HCT116 (cell line): ENCODE measurements at regions not wholly inside any gene's neighbourhood (a gene's known extent, or its start where the extent isn't known, plus 50 kb on each side); places are given as distances from the start of the nearest gene placed in this dataset.
A peak's percentile ranks its signal among the peaks of the same experiment; 100 is the strongest.

Experiments used
- ATAC-seq: fragments of 200-7000 bp; cut with Tn5 transposase; 2 replicates; pipeline ENCODE4 v1.9.1; 2020; ENCODE audit warnings: mild to moderate bottlenecking, moderate library complexity
- BruUV-seq: library from RNA; stranded (reverse); fragments of 400-500 nt; replicated peaks from 2 replicates; lab custom pipeline; 2021; lab: Mats Ljungman, UMichigan
- CTCF ChIA-PET: fragments of 300-600 bp; sonication (Branson Sonifier 250); formaldehyde crosslinking; loops from one replicate; lab custom pipeline; 2021; ENCODE audit warnings: antibody characterized with exemption; lab: Charles Lee
- POLR2A ChIA-PET: fragments of 300-600, 350-600 bp; sonication (Branson Sonifier 250); formaldehyde crosslinking; loops from one replicate; lab custom pipeline; 2021; ENCODE audit warnings: antibody characterized with exemption; lab: Charles Lee
- RAD21 ChIA-PET, 2 experiments: fragments of 300-600 bp; sonication (Branson Sonifier 250); formaldehyde crosslinking; loops; one replicate each; lab custom pipeline; 2023; ENCODE audit warnings: low total read pairs in 2 of 2; ENCODE audit not compliant: uncharacterized antibody in 2 of 2, unreplicated experiment in 2 of 2, low non-redundant PET in 1 of 2; lab: Charles Lee
- DNase-seq: peaks from one replicate; pipeline ENCODE4 v3.0.0-alpha.2; 2010; ENCODE audit warnings: low read depth, low spot score
- H2AFZ ChIP-seq: fragments of 200-600 bp; shearing (Covaris generic), sonication (generic); 2 replicates; pipeline ENCODE4 v1.6.1; 2017; ENCODE audit warnings: low read depth, mixed run types, mixed read lengths, antibody characterized with exemption, low read length; ENCODE audit not compliant: poor library complexity, severe bottlenecking
- H3K27ac ChIP-seq: 2 replicates; pipeline ENCODE4 v1.5.1; 2012; ENCODE audit warnings: low read depth, low read length
- H3K27me3 ChIP-seq: fragments of 200-600 bp; sonication (generic); 2 replicates; pipeline ENCODE4 v1.6.1; 2016; ENCODE audit warnings: mixed run types, low read length, mixed read lengths; ENCODE audit not compliant: insufficient read depth
- H3K36me3 ChIP-seq, 2 experiments: fragments of 200-500 bp in 1 of 2; fragments of 200-600 bp in 1 of 2; sonication (Bioruptor generic) in 1 of 2; sonication (generic) in 1 of 2; 2 replicates each; pipeline versions ENCODE4 v1.5.1 to v1.6.1; 2014 to 2016; ENCODE audit warnings: low read length in 2 of 2, inconsistent platforms in 1 of 2, mixed read lengths in 1 of 2, mixed run types in 1 of 2; ENCODE audit not compliant: insufficient read depth in 2 of 2, control insufficient read depth in 1 of 2
- H3K4me1 ChIP-seq, 2 experiments: fragments of 200-600 bp in 1 of 2; sonication (generic) in 1 of 2; 2 replicates each; pipeline versions ENCODE4 v1.5.1 to v1.6.1; 2012 to 2017; ENCODE audit warnings: low read length in 2 of 2, inconsistent platforms in 1 of 2, mild to moderate bottlenecking in 1 of 2, mixed read lengths in 1 of 2, mixed run types in 1 of 2, moderate library complexity in 1 of 2; ENCODE audit not compliant: insufficient read depth in 2 of 2, control insufficient read depth in 1 of 2
- H3K4me2 ChIP-seq: fragments of 200-600 bp; sonication (generic); 2 replicates; pipeline ENCODE4 v1.6.1; 2017; ENCODE audit warnings: mixed run types, low read length, mixed read lengths
- H3K4me3 ChIP-seq, 2 experiments: fragments of 200-600 bp in 1 of 2; sonication (generic) in 1 of 2; replicated peaks in 1 of 2; 2 replicates each; pipeline ENCODE4 v1.5.1; 2011 to 2016; ENCODE audit warnings: low read length in 2 of 2, control low read depth in 1 of 2, low read depth in 1 of 2, mild to moderate bottlenecking in 1 of 2, mixed read lengths in 1 of 2, mixed run types in 1 of 2
- H3K79me2 ChIP-seq: fragments of 200-600 bp; sonication (generic); 2 replicates; pipeline ENCODE4 v1.6.1; 2017; ENCODE audit warnings: mild to moderate bottlenecking, mixed run types, low read length, moderate library complexity, mixed read lengths; ENCODE audit not compliant: insufficient read depth
- H3K9ac ChIP-seq: fragments of 200-600 bp; sonication (generic); 2 replicates; pipeline ENCODE4 v1.6.1; 2016; ENCODE audit warnings: low read length, mixed read lengths
- H3K9me2 ChIP-seq: fragments of 200-600 bp; sonication (generic), shearing (Covaris generic); 2 replicates; pipeline ENCODE4 v1.6.1; 2017; ENCODE audit warnings: mixed run types, mild to moderate bottlenecking, moderate library complexity; ENCODE audit not compliant: insufficient read depth
- H3K9me3 ChIP-seq, 2 experiments: fragments of 200-500 bp in 1 of 2; fragments of 200-600 bp in 1 of 2; sonication (Bioruptor generic) in 1 of 2; sonication (generic) in 1 of 2; 2 replicates each; pipeline ENCODE4 v1.6.1; 2014 to 2017; ENCODE audit warnings: low read length in 2 of 2, mixed read lengths in 2 of 2, inconsistent platforms in 1 of 2, low read depth in 1 of 2, mild to moderate bottlenecking in 1 of 2, mixed run types in 1 of 2, moderate library complexity in 1 of 2; ENCODE audit not compliant: control insufficient read depth in 1 of 2, insufficient read depth in 1 of 2
- H4K20me1 ChIP-seq: fragments of 200-600 bp; sonication (generic), shearing (Covaris generic); 2 replicates; pipeline ENCODE4 v1.6.1; 2017; ENCODE audit warnings: mixed run types, mild to moderate bottlenecking, moderate library complexity; ENCODE audit not compliant: insufficient read depth
- ATF3 ChIP-seq: IDR thresholded peaks from 2 replicates; pipeline ENCODE4 v1.6.1; 2012
- EZH2 ChIP-seq: fragments of 200-600 bp; sonication (generic); IDR thresholded peaks from 2 replicates; pipeline ENCODE4 v1.6.1; 2017; ENCODE audit warnings: antibody characterized with exemption, mixed run types
- EZH2phosphoT487 ChIP-seq: fragments of 200-600 bp; IDR thresholded peaks from 2 replicates; pipeline ENCODE4 v1.6.1; 2018; ENCODE audit warnings: antibody characterized with exemption, borderline replicate concordance
- FOSL1 ChIP-seq: IDR thresholded peaks from 2 replicates; pipeline ENCODE4 v1.6.1; 2012; ENCODE audit warnings: low read depth
- POLR2A ChIP-seq: IDR thresholded peaks from 2 replicates; pipeline ENCODE4 v1.7.0; 2011; ENCODE audit warnings: borderline replicate concordance; ENCODE audit not compliant: insufficient read depth, insufficient read length; ENCODE audit errors: extremely low read depth
- POLR2AphosphoS5 ChIP-seq: IDR thresholded peaks from 2 replicates; pipeline ENCODE4 v1.6.1; 2011; ENCODE audit warnings: mild to moderate bottlenecking, low read depth, low read length, moderate library complexity
- RAD21 ChIP-seq: IDR thresholded peaks from 2 replicates; pipeline ENCODE4 v1.6.1; 2012; ENCODE audit warnings: low read depth, mild to moderate bottlenecking
- SIN3A ChIP-seq: IDR thresholded peaks from 2 replicates; pipeline ENCODE4 v1.6.1; 2012; ENCODE audit warnings: low read depth
- SP1 ChIP-seq: IDR thresholded peaks from 2 replicates; pipeline ENCODE4 v1.6.1; 2012; ENCODE audit warnings: low read depth
- YY1 ChIP-seq: IDR thresholded peaks from 2 replicates; pipeline ENCODE4 v1.6.1; 2011; ENCODE audit warnings: low read length, low read depth, moderate library complexity, mild to moderate bottlenecking; ENCODE audit not compliant: insufficient replicate concordance; ENCODE audit errors: extremely low read depth
- ZFX ChIP-seq: fragments of 450-650 bp; IDR thresholded peaks from 2 replicates; pipeline ENCODE4 v1.6.1; 2017
- ZNF274 ChIP-seq: fragments of 200-500 bp; sonication (Bioruptor generic); IDR thresholded peaks from 2 replicates; pipeline ENCODE4 v1.6.1; 2014; ENCODE audit warnings: mild to moderate bottlenecking, low read depth, low read length, inconsistent platforms
- intact Hi-C: fragments of 100-400 bp; cut with micrococcal nuclease; formaldehyde crosslinking; loops from 2 replicates; pipeline ENCODE4 v1.10.0; 2022
- TF ChIP-seq, protein P1 (sequence below): IDR thresholded peaks from 2 replicates; pipeline ENCODE4 v1.6.1; 2012; ENCODE audit warnings: low read depth
- TF ChIP-seq, protein P2 (sequence below): IDR thresholded peaks from 2 replicates; pipeline ENCODE4 v1.6.1; 2012
- TF ChIP-seq, protein P3 (sequence below), 3 experiments: fragments of 200-600 bp in 1 of 3; sonication (generic) in 1 of 3; IDR thresholded peaks in 2 of 3; conservative IDR thresholded peaks in 1 of 3; 2 replicates each; pipeline ENCODE4 v1.5.1; 2012 to 2017; ENCODE audit warnings: low read depth in 2 of 3, low read length in 2 of 3, antibody characterized with exemption in 1 of 3, borderline replicate concordance in 1 of 3, control low read depth in 1 of 3, mild to moderate bottlenecking in 1 of 3, mixed read lengths in 1 of 3, mixed run types in 1 of 3, moderate library complexity in 1 of 3; ENCODE audit not compliant: insufficient read depth in 1 of 3

DNA sequence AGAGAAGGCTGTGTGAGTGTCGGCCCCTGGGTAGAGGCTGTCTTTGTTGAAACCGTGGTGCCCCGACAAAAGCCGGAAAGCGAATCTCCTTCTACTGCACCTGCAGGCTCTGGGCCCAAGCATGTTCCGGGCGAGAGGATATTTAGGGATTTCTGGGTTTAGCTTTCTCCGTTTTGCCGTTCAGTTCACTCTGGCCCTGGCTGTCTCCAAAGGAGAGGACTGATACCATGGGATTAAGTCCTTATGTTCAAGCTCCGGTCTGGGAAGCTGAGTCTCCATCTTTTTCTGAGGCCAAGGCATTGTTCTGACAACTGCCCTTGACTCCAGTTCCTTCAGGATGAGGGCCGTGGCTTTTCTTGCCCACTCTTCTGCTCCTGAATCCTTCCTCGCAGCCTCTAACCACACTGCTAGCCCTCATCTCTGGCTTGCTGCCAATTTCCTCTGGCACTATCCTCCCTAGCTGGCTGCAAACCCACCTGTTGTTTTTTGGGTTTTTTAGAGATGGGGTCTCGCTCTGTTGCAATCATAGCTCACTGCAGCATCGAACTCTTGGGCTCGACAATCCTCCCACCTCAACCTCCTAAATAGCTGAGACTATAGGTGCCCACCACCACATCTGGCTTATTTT lies 206.8 kb downstream of the SKIDA1 start:
- no peaks in the 10 kb centered on the region for H3K9me3 ChIP-seq
- TF ChIP-seq YY1 (no peak), RAD21 (no peak), POLR2A (no peak), SP1 (no peak), ATF3 (no peak), FOSL1 (no peak), POLR2AphosphoS5 (no peak), EZH2phosphoT487 (no peak), ZFX (no peak), ZNF274 (no peak), EZH2 (no peak), SIN3A (no peak)
- TF ChIP-seq, protein P1, sequence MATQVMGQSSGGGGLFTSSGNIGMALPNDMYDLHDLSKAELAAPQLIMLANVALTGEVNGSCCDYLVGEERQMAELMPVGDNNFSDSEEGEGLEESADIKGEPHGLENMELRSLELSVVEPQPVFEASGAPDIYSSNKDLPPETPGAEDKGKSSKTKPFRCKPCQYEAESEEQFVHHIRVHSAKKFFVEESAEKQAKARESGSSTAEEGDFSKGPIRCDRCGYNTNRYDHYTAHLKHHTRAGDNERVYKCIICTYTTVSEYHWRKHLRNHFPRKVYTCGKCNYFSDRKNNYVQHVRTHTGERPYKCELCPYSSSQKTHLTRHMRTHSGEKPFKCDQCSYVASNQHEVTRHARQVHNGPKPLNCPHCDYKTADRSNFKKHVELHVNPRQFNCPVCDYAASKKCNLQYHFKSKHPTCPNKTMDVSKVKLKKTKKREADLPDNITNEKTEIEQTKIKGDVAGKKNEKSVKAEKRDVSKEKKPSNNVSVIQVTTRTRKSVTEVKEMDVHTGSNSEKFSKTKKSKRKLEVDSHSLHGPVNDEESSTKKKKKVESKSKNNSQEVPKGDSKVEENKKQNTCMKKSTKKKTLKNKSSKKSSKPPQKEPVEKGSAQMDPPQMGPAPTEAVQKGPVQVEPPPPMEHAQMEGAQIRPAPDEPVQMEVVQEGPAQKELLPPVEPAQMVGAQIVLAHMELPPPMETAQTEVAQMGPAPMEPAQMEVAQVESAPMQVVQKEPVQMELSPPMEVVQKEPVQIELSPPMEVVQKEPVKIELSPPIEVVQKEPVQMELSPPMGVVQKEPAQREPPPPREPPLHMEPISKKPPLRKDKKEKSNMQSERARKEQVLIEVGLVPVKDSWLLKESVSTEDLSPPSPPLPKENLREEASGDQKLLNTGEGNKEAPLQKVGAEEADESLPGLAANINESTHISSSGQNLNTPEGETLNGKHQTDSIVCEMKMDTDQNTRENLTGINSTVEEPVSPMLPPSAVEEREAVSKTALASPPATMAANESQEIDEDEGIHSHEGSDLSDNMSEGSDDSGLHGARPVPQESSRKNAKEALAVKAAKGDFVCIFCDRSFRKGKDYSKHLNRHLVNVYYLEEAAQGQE, result no peak
- TF ChIP-seq, protein P2, sequence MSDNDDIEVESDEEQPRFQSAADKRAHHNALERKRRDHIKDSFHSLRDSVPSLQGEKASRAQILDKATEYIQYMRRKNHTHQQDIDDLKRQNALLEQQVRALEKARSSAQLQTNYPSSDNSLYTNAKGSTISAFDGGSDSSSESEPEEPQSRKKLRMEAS, result no peak
- TF ChIP-seq, protein P3, sequence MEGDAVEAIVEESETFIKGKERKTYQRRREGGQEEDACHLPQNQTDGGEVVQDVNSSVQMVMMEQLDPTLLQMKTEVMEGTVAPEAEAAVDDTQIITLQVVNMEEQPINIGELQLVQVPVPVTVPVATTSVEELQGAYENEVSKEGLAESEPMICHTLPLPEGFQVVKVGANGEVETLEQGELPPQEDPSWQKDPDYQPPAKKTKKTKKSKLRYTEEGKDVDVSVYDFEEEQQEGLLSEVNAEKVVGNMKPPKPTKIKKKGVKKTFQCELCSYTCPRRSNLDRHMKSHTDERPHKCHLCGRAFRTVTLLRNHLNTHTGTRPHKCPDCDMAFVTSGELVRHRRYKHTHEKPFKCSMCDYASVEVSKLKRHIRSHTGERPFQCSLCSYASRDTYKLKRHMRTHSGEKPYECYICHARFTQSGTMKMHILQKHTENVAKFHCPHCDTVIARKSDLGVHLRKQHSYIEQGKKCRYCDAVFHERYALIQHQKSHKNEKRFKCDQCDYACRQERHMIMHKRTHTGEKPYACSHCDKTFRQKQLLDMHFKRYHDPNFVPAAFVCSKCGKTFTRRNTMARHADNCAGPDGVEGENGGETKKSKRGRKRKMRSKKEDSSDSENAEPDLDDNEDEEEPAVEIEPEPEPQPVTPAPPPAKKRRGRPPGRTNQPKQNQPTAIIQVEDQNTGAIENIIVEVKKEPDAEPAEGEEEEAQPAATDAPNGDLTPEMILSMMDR (IDR thresholded peaks at IDR 0.05 in 2 of 3, conservative IDR thresholded peaks at IDR 0.05 in 1 of 3; ENCODE audit: borderline replicate concordance in 1 of 3, insufficient read depth in 1 of 3, low read depth in 2 of 3, low read length in 2 of 3), result no peak
- TF ChIP-seq, all 23 proteins: peak for 0
- no peak for ATAC-seq
- no TSS peak for BruUV-seq
- Histone ChIP-seq H3K4me2 (no peak overlapping the region), H3K27ac (no peak overlapping the region), H3K4me1 (peaks cover 44 to 53% of the 10 kb centered on the region in 2 experiments), H3K4me3 (no peak overlapping the region), H3K9ac (no peak overlapping the region), H3K27me3 (no peaks in the 10 kb centered on the region), H4K20me1 (no peaks in the 10 kb centered on the region), H3K9me2 (no peaks in the 10 kb centered on the region), H2AFZ (peak overlapping the region; percentile 67), H3K36me3 (no peaks in the 10 kb centered on the region), H3K79me2 (no peaks in the 10 kb centered on the region)
- ChIA-PET CTCF (no interaction called here), POLR2A (interaction anchor here (1.4 kb wide), 1 partner anchor 13 kb away, joined by 5 read pairs; no protein-coding TSS in a partner anchor), RAD21 (interaction anchor here in 1 of 2 experiments (0.6 kb wide), 1 partner anchor 14 kb away, joined by 3 read pairs; no protein-coding TSS in a partner anchor)
- no peak for DNase-seq
- intact Hi-C loops, result no loop called here
